Activated CD4-positive, alpha-beta T cell treated with anti-CD3 and anti-CD28 coated beads, Interleukin-2, amount 10 ng/mL, durations not matched to agents 7 days and 5 days (primary cell): ENCODE measurements at regions not wholly inside any gene's neighbourhood (a gene's known extent, or its start where the extent isn't known, plus 50 kb on each side); places are given as distances from the start of the nearest gene placed in this dataset.

Experiments used
- CTCF ChIA-PET: fragments of 350-600 bp; sonication (Branson Sonifier 250); formaldehyde crosslinking; loops from one replicate; lab custom pipeline; 2021; ENCODE audit warnings: antibody characterized with exemption; lab: Charles Lee
- POLR2A ChIA-PET: fragments of 350-600 bp; sonication (Branson Sonifier 250); formaldehyde crosslinking; loops from one replicate; lab custom pipeline; 2021; ENCODE audit warnings: antibody characterized with exemption; lab: Charles Lee
- DNase-seq: peaks from one replicate; pipeline ENCODE4 v3.0.0-alpha.2; 2020
- H3K27ac Mint-ChIP-seq: one replicate; pipeline ENCODE4 v1.8.0; 2021; ENCODE audit warnings: mild to moderate bottlenecking, moderate library complexity, mixed read lengths
- H3K27me3 Mint-ChIP-seq: one replicate; pipeline ENCODE4 v1.8.0; 2021; ENCODE audit warnings: mixed read lengths
- H3K36me3 Mint-ChIP-seq: one replicate; pipeline ENCODE4 v1.8.0; 2021; ENCODE audit warnings: low read depth, mixed read lengths
- H3K4me1 Mint-ChIP-seq: one replicate; pipeline ENCODE4 v1.8.0; 2021; ENCODE audit warnings: mixed read lengths
- H3K4me3 Mint-ChIP-seq: one replicate; pipeline ENCODE4 v1.8.0; 2021; ENCODE audit warnings: mild to moderate bottlenecking, moderate library complexity, mixed read lengths
- H3K9me3 Mint-ChIP-seq: one replicate; pipeline ENCODE4 v1.8.0; 2021; ENCODE audit warnings: mixed read lengths

GRCh38 chr6:19986691-19987438, 149.7 kb downstream of the ID4 start:
- no peak for DNase-seq
- ChIA-PET POLR2A (no interaction called here), CTCF (no interaction called here)
- no peaks in the 10 kb centered on the region for H3K36me3 Mint-ChIP-seq
- H3K9me3 Mint-ChIP-seq: no peaks in the 10 kb centered on the region
- peaks cover 6% of the 10 kb centered on the region for H3K27me3 Mint-ChIP-seq
- no peak overlapping the region for H3K27ac Mint-ChIP-seq
- H3K4me1 Mint-ChIP-seq: no peaks in the 10 kb centered on the region
- no peak overlapping the region for H3K4me3 Mint-ChIP-seq

GRCh38 chr6:19988555-19988954, 151.4 kb downstream of the ID4 start:
- no peak overlapping the region for H3K27ac Mint-ChIP-seq
- no peak overlapping the region for H3K4me3 Mint-ChIP-seq
- H3K36me3 Mint-ChIP-seq: no peaks in the 10 kb centered on the region
- H3K4me1 Mint-ChIP-seq: no peaks in the 10 kb centered on the region
- ChIA-PET POLR2A (no interaction called here), CTCF (no interaction called here)
- H3K27me3 Mint-ChIP-seq: peaks cover 11% of the 10 kb centered on the region
- H3K9me3 Mint-ChIP-seq: no peaks in the 10 kb centered on the region
- DNase-seq: peak; percentile 11

- H3K36me3 Mint-ChIP-seq: no peaks in the 10 kb centered on the region
- H3K27ac Mint-ChIP-seq: no peak overlapping the region
- no peak overlapping the region for H3K4me3 Mint-ChIP-seq
- H3K4me1 Mint-ChIP-seq: no peaks in the 10 kb centered on the region
- no peak for DNase-seq
- H3K27me3 Mint-ChIP-seq: peaks cover 15% of the 10 kb centered on the region
- ChIA-PET CTCF (no interaction called here), POLR2A (no interaction called here)
- H3K9me3 Mint-ChIP-seq: no peaks in the 10 kb centered on the region
Observed at GRCh38 chr6:19991176-19991575, 154.0 kb downstream of the ID4 start.

- H3K27ac Mint-ChIP-seq: no peak overlapping the region
- peaks cover 10% of the 10 kb centered on the region for H3K27me3 Mint-ChIP-seq
- ChIA-PET POLR2A (no interaction called here), CTCF (interaction anchor here (0.6 kb wide), 1 partner anchor 22 kb away, joined by 3 read pairs; no protein-coding TSS in a partner anchor)
- no peak for DNase-seq
- H3K36me3 Mint-ChIP-seq: peaks cover 2% of the 10 kb centered on the region
- peaks cover 6% of the 10 kb centered on the region for H3K4me1 Mint-ChIP-seq
- peaks cover 10% of the 10 kb centered on the region for H3K9me3 Mint-ChIP-seq
- no peak overlapping the region for H3K4me3 Mint-ChIP-seq
Observed at GRCh38 chr6:19994909-19995308, 157.7 kb downstream of the ID4 start.

GRCh38 chr6:19995575-19996257, 158.5 kb downstream of the ID4 start:
- DNase-seq: no peak
- peaks cover 10% of the 10 kb centered on the region for H3K27me3 Mint-ChIP-seq
- peaks cover 11% of the 10 kb centered on the region for H3K9me3 Mint-ChIP-seq
- H3K4me1 Mint-ChIP-seq: peaks cover 6% of the 10 kb centered on the region
- H3K4me3 Mint-ChIP-seq: no peak overlapping the region
- H3K36me3 Mint-ChIP-seq: peaks cover 2% of the 10 kb centered on the region
- POLR2A ChIA-PET: no interaction called here
- no peak overlapping the region for H3K27ac Mint-ChIP-seq
- CTCF ChIA-PET: no interaction called here

- Mint-ChIP-seq H3K4me1 (peaks cover 6% of the 10 kb centered on the region), H3K36me3 (peaks cover 2% of the 10 kb centered on the region), H3K4me3 (no peak overlapping the region), H3K27me3 (peaks cover 9% of the 10 kb centered on the region), H3K9me3 (peaks cover 11% of the 10 kb centered on the region), H3K27ac (no peak overlapping the region)
- DNase-seq: no peak
- ChIA-PET CTCF (no interaction called here), POLR2A (no interaction called here)
Observed at GRCh38 chr6:19997104-19997503, 159.9 kb downstream of the ID4 start.

GRCh38 chr6:19998541-19998940, 161.4 kb downstream of the ID4 start:
- Mint-ChIP-seq H3K4me1 (peaks cover 6% of the 10 kb centered on the region), H3K27me3 (peaks cover 6% of the 10 kb centered on the region), H3K9me3 (peaks cover 11% of the 10 kb centered on the region), H3K4me3 (no peak overlapping the region), H3K27ac (no peak overlapping the region), H3K36me3 (peaks cover 2% of the 10 kb centered on the region)
- CTCF ChIA-PET: no interaction called here
- no peak for DNase-seq
- POLR2A ChIA-PET: no interaction called here

GRCh38 chr6:19999319-20000191, 162.4 kb downstream of the ID4 start:
- Mint-ChIP-seq H3K36me3 (peaks cover 2% of the 10 kb centered on the region), H3K27me3 (peaks cover 6% of the 10 kb centered on the region), H3K4me1 (peaks cover 6% of the 10 kb centered on the region), H3K4me3 (no peak overlapping the region), H3K9me3 (peaks cover 11% of the 10 kb centered on the region), H3K27ac (no peak overlapping the region)
- DNase-seq: peak; percentile 25
- ChIA-PET CTCF (no interaction called here), POLR2A (no interaction called here)

- ChIA-PET CTCF (no interaction called here), POLR2A (no interaction called here)
- Mint-ChIP-seq H3K36me3 (peaks cover 2% of the 10 kb centered on the region), H3K9me3 (peaks cover 11% of the 10 kb centered on the region), H3K4me1 (peaks cover 6% of the 10 kb centered on the region), H3K27ac (no peak overlapping the region), H3K4me3 (no peak overlapping the region), H3K27me3 (peaks cover 1% of the 10 kb centered on the region)
- no peak for DNase-seq
Observed at GRCh38 chr6:20001286-20001685, 164.1 kb downstream of the ID4 start.

- CTCF ChIA-PET: interaction anchor here (1.0 kb wide), 1 partner anchor 10 kb away, joined by 3 read pairs; no protein-coding TSS in a partner anchor
- Mint-ChIP-seq H3K27me3 (no peaks in the 10 kb centered on the region), H3K36me3 (no peaks in the 10 kb centered on the region), H3K4me3 (no peak overlapping the region), H3K27ac (no peak overlapping the region), H3K9me3 (no peaks in the 10 kb centered on the region), H3K4me1 (no peaks in the 10 kb centered on the region)
- DNase-seq: no peak
- POLR2A ChIA-PET: no interaction called here
Observed at GRCh38 chr6:20006037-20006436, 168.9 kb downstream of the ID4 start.

GRCh38 chr6:20008131-20008530, 171.0 kb downstream of the ID4 start:
- no peak overlapping the region for H3K4me3 Mint-ChIP-seq
- no peaks in the 10 kb centered on the region for H3K4me1 Mint-ChIP-seq
- ChIA-PET POLR2A (no interaction called here), CTCF (no interaction called here)
- H3K27me3 Mint-ChIP-seq: peaks cover 10% of the 10 kb centered on the region
- H3K36me3 Mint-ChIP-seq: no peaks in the 10 kb centered on the region
- no peak overlapping the region for H3K27ac Mint-ChIP-seq
- H3K9me3 Mint-ChIP-seq: no peaks in the 10 kb centered on the region
- no peak for DNase-seq

GRCh38 chr6:20013066-20013861, 176.1 kb downstream of the ID4 start:
- POLR2A ChIA-PET: no interaction called here
- no peak overlapping the region for H3K27ac Mint-ChIP-seq
- peaks cover 15% of the 10 kb centered on the region for H3K27me3 Mint-ChIP-seq
- no peak for DNase-seq
- no peaks in the 10 kb centered on the region for H3K9me3 Mint-ChIP-seq
- no peak overlapping the region for H3K4me3 Mint-ChIP-seq
- no peaks in the 10 kb centered on the region for H3K36me3 Mint-ChIP-seq
- H3K4me1 Mint-ChIP-seq: no peaks in the 10 kb centered on the region
- CTCF ChIA-PET: no interaction called here
